Lung (tissue), 11 donors: ENCODE measurements at regions not wholly inside any gene's neighbourhood (a gene's known extent, or its start where the extent isn't known, plus 50 kb on each side); places are given as distances from the start of the nearest gene placed in this dataset.

Experiments
- ATAC-seq: fragments of 200-7000 bp; cut with Tn5 transposase; one replicate; pipeline ENCODE4 v1.9.1; 2020; ENCODE audit warnings: moderate number of reproducible peaks; ENCODE audit not compliant: insufficient read depth, low FRiP score
- DNase-seq, 3 donors: peaks; one replicate each; pipeline ENCODE4 v3.0.0-alpha.2; 2013 to 2017
- H3K27ac ChIP-seq, 2 donors: one replicate each; pipeline ENCODE4 v1.5.1; 2013; ENCODE audit warnings: mild to moderate bottlenecking in 2 of 2, moderate library complexity in 2 of 2, control low read depth in 1 of 2, inconsistent platforms in 1 of 2, low read depth in 1 of 2, low read length in 1 of 2
- H3K27me3 ChIP-seq, 3 donors: one replicate each; pipeline ENCODE4 v1.5.1; 2013; ENCODE audit warnings: low read length in 2 of 3; ENCODE audit not compliant: control insufficient read depth in 3 of 3, insufficient read depth in 3 of 3
- H3K36me3 ChIP-seq, 4 donors: one replicate each; pipeline ENCODE4 v1.5.1; 2013; ENCODE audit warnings: low read length in 4 of 4, mild to moderate bottlenecking in 1 of 4, moderate library complexity in 1 of 4; ENCODE audit not compliant: control insufficient read depth in 4 of 4, insufficient read depth in 4 of 4
- H3K4me1 ChIP-seq, 5 donors: one replicate each; pipeline ENCODE4 v1.5.1; 2013; ENCODE audit warnings: low read length in 5 of 5, mild to moderate bottlenecking in 2 of 5, moderate library complexity in 1 of 5; ENCODE audit not compliant: control insufficient read depth in 5 of 5, insufficient read depth in 5 of 5
- H3K4me3 ChIP-seq: one replicate; pipeline ENCODE4 v1.5.1; 2013; ENCODE audit warnings: mild to moderate bottlenecking, control low read depth, moderate library complexity
- H3K9ac ChIP-seq, 2 donors: one replicate each; pipeline ENCODE4 v1.5.1; 2013; ENCODE audit warnings: low read length in 2 of 2, control low read depth in 1 of 2; ENCODE audit not compliant: insufficient read depth in 1 of 2
- H3K9me3 ChIP-seq, 4 donors: one replicate each; pipeline ENCODE4 v1.5.1; 2013; ENCODE audit warnings: low read length in 3 of 4, mild to moderate bottlenecking in 1 of 4, moderate library complexity in 1 of 4; ENCODE audit not compliant: control insufficient read depth in 4 of 4, insufficient read depth in 3 of 4
- WGBS, 2 donors: extraction: QIAGEN DNeasy Blood & Tissue Kit; methylation state at CpG; one replicate each; pipeline ENCODE4 v1.1.7; 2013; 5-methylcytosine and 5-hydroxymethylcytosine counted together
- TF ChIP-seq, protein P1 (sequence below): IDR thresholded peaks from 2 replicates; pipeline ENCODE4 v1.5.1; 2012; ENCODE audit warnings: mild to moderate bottlenecking; ENCODE audit errors: control extremely low read depth, extremely low read depth
- donor health status: control.
- donor health status: control.
- donor health status: Bipolar disorder and iron deficiency.
- donor health status: healthy.
- donor health status: DM: yes; HTN: yes; CAD: no.

DNA sequence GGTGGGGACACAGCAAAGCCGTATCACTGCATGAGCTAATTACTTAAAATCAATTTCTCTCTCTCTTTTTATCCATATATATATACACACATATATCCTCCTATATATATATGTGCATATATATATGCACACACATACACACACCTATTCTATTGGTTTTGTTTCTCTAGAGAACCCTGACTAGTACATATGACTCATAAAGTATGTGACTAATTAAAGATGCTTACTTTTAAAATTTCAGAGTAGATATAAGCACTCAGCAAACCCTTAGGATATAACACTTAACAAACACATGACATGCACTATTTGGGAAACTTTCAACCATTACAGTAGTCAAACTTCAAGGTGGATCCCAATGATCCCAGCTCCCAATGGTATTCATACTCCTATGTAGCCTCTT is 732.6 kb downstream of the ROBO2 start:
- ATAC-seq: no peak
- WGBS, 2 donors: 79 to 92% methylated on average over 1 of the region's 1 CpG
- Histone ChIP-seq H3K36me3 (no peaks in the 10 kb centered on the region), H3K27me3 (no peaks in the 10 kb centered on the region), H3K9me3 (peaks cover 0 to 3% (median 0%) of the 10 kb centered on the region in 4 donors), H3K4me1 (no peaks in the 10 kb centered on the region), H3K9ac (no peak overlapping the region), H3K4me3 (no peak overlapping the region), H3K27ac (no peak overlapping the region)
- no peak for DNase-seq
- TF ChIP-seq, protein P1, sequence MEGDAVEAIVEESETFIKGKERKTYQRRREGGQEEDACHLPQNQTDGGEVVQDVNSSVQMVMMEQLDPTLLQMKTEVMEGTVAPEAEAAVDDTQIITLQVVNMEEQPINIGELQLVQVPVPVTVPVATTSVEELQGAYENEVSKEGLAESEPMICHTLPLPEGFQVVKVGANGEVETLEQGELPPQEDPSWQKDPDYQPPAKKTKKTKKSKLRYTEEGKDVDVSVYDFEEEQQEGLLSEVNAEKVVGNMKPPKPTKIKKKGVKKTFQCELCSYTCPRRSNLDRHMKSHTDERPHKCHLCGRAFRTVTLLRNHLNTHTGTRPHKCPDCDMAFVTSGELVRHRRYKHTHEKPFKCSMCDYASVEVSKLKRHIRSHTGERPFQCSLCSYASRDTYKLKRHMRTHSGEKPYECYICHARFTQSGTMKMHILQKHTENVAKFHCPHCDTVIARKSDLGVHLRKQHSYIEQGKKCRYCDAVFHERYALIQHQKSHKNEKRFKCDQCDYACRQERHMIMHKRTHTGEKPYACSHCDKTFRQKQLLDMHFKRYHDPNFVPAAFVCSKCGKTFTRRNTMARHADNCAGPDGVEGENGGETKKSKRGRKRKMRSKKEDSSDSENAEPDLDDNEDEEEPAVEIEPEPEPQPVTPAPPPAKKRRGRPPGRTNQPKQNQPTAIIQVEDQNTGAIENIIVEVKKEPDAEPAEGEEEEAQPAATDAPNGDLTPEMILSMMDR: no peak

DNA sequence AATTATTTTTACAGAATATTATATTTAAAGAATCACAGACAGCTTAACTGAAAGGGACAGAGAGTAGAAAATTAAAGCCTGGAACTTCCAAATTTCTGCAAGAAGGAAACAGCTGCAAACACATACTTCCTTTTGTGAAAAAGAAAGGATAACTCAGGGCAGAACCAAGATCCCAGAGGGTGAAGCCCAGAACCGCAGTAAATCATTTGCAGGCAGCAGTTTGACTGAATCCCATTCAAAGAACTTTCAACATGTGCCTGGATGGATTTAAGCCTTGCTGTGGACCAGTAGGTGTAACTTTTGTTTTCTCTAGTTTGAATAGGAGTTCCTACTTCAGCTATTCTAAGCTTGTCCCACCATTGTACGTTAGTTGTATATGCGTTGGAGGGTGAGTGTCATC is 733.2 kb downstream of the ROBO2 start:
- DNase-seq: no peak
- TF ChIP-seq, protein P1: no peak
- WGBS, 2 donors: 81 to 89% methylated on average over 3 of the region's 3 CpGs
- Histone ChIP-seq H3K9ac (no peak overlapping the region), H3K4me1 (no peaks in the 10 kb centered on the region), H3K4me3 (no peak overlapping the region), H3K9me3 (peaks cover 0 to 3% (median 0%) of the 10 kb centered on the region in 4 donors), H3K27ac (no peak overlapping the region), H3K27me3 (no peaks in the 10 kb centered on the region), H3K36me3 (no peaks in the 10 kb centered on the region)
- ATAC-seq: no peak

DNA sequence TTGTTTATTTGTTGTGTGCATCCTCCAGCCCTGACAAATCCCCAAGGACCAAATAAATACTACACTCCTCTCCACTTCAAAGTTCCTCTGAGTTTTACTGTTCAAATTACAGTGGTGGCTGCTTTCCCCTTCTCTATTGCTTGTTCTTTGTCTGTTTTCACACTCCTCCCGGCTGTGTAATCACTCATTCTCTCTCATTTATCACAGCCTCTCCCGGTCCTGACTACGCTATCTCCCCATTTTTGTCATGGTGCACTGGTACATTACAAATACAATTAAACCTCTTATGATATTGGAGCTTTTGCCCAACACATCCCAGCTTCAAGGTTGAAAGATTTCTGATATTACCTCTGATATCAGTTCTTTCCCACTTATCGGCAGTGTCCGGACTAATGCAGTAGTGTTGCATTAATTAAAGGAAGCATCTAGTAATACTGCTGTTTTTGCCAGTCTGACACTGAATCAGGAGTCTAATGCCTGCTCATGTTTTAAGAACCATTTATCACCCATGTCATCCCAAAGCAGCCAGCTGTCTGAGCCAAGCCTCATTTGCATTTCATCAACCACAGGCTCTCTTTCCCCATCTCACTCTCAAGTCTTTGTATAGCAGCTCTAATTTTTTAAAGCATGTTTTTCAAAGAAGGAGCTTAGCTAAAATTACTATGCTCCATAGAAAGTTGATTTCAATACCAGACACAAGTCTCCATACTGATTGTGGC is 740.5 kb downstream of the ROBO2 start:
- DNase-seq (peak in 2 of 3 donors; percentile 4 to 7), ATAC-seq (no peak)
- 49 to 52% methylated on average over 5 of the region's 5 CpGs for WGBS, 2 donors
- no peaks in the 10 kb centered on the region for H3K36me3 ChIP-seq
- H3K27me3 ChIP-seq: no peaks in the 10 kb centered on the region
- no peak overlapping the region for H3K9ac ChIP-seq
- H3K4me3 ChIP-seq: no peak overlapping the region
- TF ChIP-seq, protein P1: no peak
- H3K4me1 ChIP-seq: no peaks in the 10 kb centered on the region
- no peak overlapping the region for H3K27ac ChIP-seq
- no peaks in the 10 kb centered on the region for H3K9me3 ChIP-seq

DNA sequence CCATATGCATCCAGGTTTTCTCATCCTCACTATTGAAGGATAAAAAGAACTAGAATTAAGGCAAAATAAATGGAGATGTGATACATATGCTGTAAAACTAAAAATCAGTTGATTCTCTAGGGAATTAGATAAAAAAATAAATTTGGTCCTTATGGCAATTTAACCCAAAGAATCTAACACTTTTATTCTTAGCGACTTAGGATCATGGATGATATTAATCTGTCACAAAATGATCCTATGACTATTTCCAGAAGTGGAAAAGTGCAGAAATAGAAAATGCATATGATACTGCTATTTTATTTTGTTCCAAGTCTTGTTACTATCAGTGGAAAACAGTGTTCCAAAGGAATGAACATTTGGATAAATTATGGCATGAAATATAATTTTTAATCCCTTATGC is 746.3 kb downstream of the ROBO2 start:
- TF ChIP-seq, protein P1: no peak
- ATAC-seq (no peak), DNase-seq (no peak)
- no peaks in the 10 kb centered on the region for H3K36me3 ChIP-seq
- H3K27me3 ChIP-seq: no peaks in the 10 kb centered on the region
- H3K27ac ChIP-seq: no peak overlapping the region
- no peak overlapping the region for H3K4me3 ChIP-seq
- no peaks in the 10 kb centered on the region for H3K4me1 ChIP-seq
- 69% methylated on average over 1 of the region's 1 CpG for WGBS, 2 donors
- H3K9ac ChIP-seq: no peak overlapping the region
- H3K9me3 ChIP-seq: no peaks in the 10 kb centered on the region
